Stimulated activated naive CD8-positive, alpha-beta T cell treated with anti-CD3 and anti-CD28 coated beads, Interleukin-15, Interleukin-2, amounts not matched to agents 100 ng/mL and 50 ng/mL, for 24 hours (primary cell): ENCODE measurements at regions not wholly inside any gene's neighbourhood (a gene's known extent, or its start where the extent isn't known, plus 50 kb on each side); places are given as distances from the start of the nearest gene placed in this dataset.

Experiments used
- H3K27ac Mint-ChIP-seq: one replicate; pipeline ENCODE4 v1.8.0; 2021; ENCODE audit warnings: mild to moderate bottlenecking, mixed read lengths
- H3K27me3 Mint-ChIP-seq: one replicate; pipeline ENCODE4 v1.8.0; 2021; ENCODE audit warnings: mixed read lengths
- H3K36me3 Mint-ChIP-seq: one replicate; pipeline ENCODE4 v1.8.0; 2021; ENCODE audit warnings: low read depth, mixed read lengths
- H3K4me1 Mint-ChIP-seq: one replicate; pipeline ENCODE4 v1.8.0; 2021; ENCODE audit warnings: low read depth, mixed read lengths
- H3K4me3 Mint-ChIP-seq: one replicate; pipeline ENCODE4 v1.8.0; 2021; ENCODE audit warnings: mild to moderate bottlenecking, mixed read lengths
- H3K9me3 Mint-ChIP-seq: one replicate; pipeline ENCODE4 v1.8.0; 2021; ENCODE audit warnings: mixed read lengths

- Mint-ChIP-seq H3K27me3 (no peaks in the 10 kb centered on the region), H3K27ac (no peak overlapping the region), H3K9me3 (no peaks in the 10 kb centered on the region), H3K4me3 (no peak overlapping the region), H3K4me1 (no peaks in the 10 kb centered on the region), H3K36me3 (no peaks in the 10 kb centered on the region)
These were observed 804.2 kb upstream of the SLITRK1 start for GRCh38 chr13:84686458-84686857.

GRCh38 chr13:84684804-84685203 lies 802.5 kb upstream of the SLITRK1 start:
- Mint-ChIP-seq H3K27me3 (no peaks in the 10 kb centered on the region), H3K36me3 (no peaks in the 10 kb centered on the region), H3K9me3 (no peaks in the 10 kb centered on the region), H3K4me1 (no peaks in the 10 kb centered on the region), H3K4me3 (no peak overlapping the region), H3K27ac (no peak overlapping the region)

GRCh38 chr13:84684048-84684662 lies 801.9 kb upstream of the SLITRK1 start:
- Mint-ChIP-seq H3K4me3 (no peak overlapping the region), H3K4me1 (no peaks in the 10 kb centered on the region), H3K36me3 (no peaks in the 10 kb centered on the region), H3K27me3 (no peaks in the 10 kb centered on the region), H3K9me3 (peaks cover 3% of the 10 kb centered on the region), H3K27ac (no peak overlapping the region)

GRCh38 chr13:84683448-84683847 lies 801.2 kb upstream of the SLITRK1 start:
- H3K27ac Mint-ChIP-seq, result no peak overlapping the region
- no peak overlapping the region for H3K4me3 Mint-ChIP-seq
- no peaks in the 10 kb centered on the region for H3K4me1 Mint-ChIP-seq
- no peaks in the 10 kb centered on the region for H3K36me3 Mint-ChIP-seq
- peaks cover 3% of the 10 kb centered on the region for H3K9me3 Mint-ChIP-seq
- no peaks in the 10 kb centered on the region for H3K27me3 Mint-ChIP-seq

- Mint-ChIP-seq H3K27ac (no peak overlapping the region), H3K27me3 (no peaks in the 10 kb centered on the region)
These were observed 795.6 kb upstream of the SLITRK1 start for GRCh38 chr13:84677836-84678235.

GRCh38 chr13:84672616-84673015 lies 790.3 kb upstream of the SLITRK1 start:
- no peaks in the 10 kb centered on the region for H3K9me3 Mint-ChIP-seq
- H3K27ac Mint-ChIP-seq, result no peak overlapping the region
- no peaks in the 10 kb centered on the region for H3K36me3 Mint-ChIP-seq
- H3K27me3 Mint-ChIP-seq, result no peaks in the 10 kb centered on the region
- H3K4me1 Mint-ChIP-seq, result no peaks in the 10 kb centered on the region
- no peak overlapping the region for H3K4me3 Mint-ChIP-seq

More at GRCh38 chr13:84677836-84678235, 795.6 kb upstream of the SLITRK1 start:
- no peaks in the 10 kb centered on the region for H3K36me3 Mint-ChIP-seq
- H3K4me1 Mint-ChIP-seq, result no peaks in the 10 kb centered on the region
- H3K9me3 Mint-ChIP-seq, result peaks cover 3% of the 10 kb centered on the region
- no peak overlapping the region for H3K4me3 Mint-ChIP-seq

- no peak overlapping the region for H3K27ac Mint-ChIP-seq
- H3K9me3 Mint-ChIP-seq, result no peaks in the 10 kb centered on the region
- H3K4me3 Mint-ChIP-seq, result no peak overlapping the region
- H3K36me3 Mint-ChIP-seq, result no peaks in the 10 kb centered on the region
- H3K27me3 Mint-ChIP-seq, result no peaks in the 10 kb centered on the region
- H3K4me1 Mint-ChIP-seq, result no peaks in the 10 kb centered on the region
These were observed 788.0 kb upstream of the SLITRK1 start for GRCh38 chr13:84670245-84670644.

GRCh38 chr13:84668637-84669036 lies 786.4 kb upstream of the SLITRK1 start:
- Mint-ChIP-seq H3K9me3 (peaks cover 4% of the 10 kb centered on the region), H3K27ac (no peak overlapping the region), H3K4me3 (no peak overlapping the region), H3K36me3 (no peaks in the 10 kb centered on the region), H3K4me1 (no peaks in the 10 kb centered on the region), H3K27me3 (no peaks in the 10 kb centered on the region)

- Mint-ChIP-seq H3K27ac (no peak overlapping the region), H3K36me3 (no peaks in the 10 kb centered on the region), H3K4me1 (no peaks in the 10 kb centered on the region), H3K27me3 (no peaks in the 10 kb centered on the region), H3K4me3 (no peak overlapping the region), H3K9me3 (peaks cover 4% of the 10 kb centered on the region)
These were observed 780.2 kb upstream of the SLITRK1 start for GRCh38 chr13:84662491-84662890.

- Mint-ChIP-seq H3K4me3 (no peak overlapping the region), H3K27me3 (no peaks in the 10 kb centered on the region), H3K4me1 (no peaks in the 10 kb centered on the region), H3K36me3 (no peaks in the 10 kb centered on the region), H3K27ac (no peak overlapping the region), H3K9me3 (peaks cover 4% of the 10 kb centered on the region)
These were observed 779.4 kb upstream of the SLITRK1 start for GRCh38 chr13:84661718-84662117.

GRCh38 chr13:84659359-84659661 lies 777.0 kb upstream of the SLITRK1 start:
- Mint-ChIP-seq H3K4me1 (no peaks in the 10 kb centered on the region), H3K9me3 (no peaks in the 10 kb centered on the region), H3K27me3 (no peaks in the 10 kb centered on the region), H3K36me3 (no peaks in the 10 kb centered on the region), H3K4me3 (no peak overlapping the region), H3K27ac (no peak overlapping the region)

- no peaks in the 10 kb centered on the region for H3K9me3 Mint-ChIP-seq
- no peaks in the 10 kb centered on the region for H3K27me3 Mint-ChIP-seq
- H3K27ac Mint-ChIP-seq, result no peak overlapping the region
- H3K36me3 Mint-ChIP-seq, result no peaks in the 10 kb centered on the region
- H3K4me3 Mint-ChIP-seq, result no peak overlapping the region
- H3K4me1 Mint-ChIP-seq, result no peaks in the 10 kb centered on the region
These were observed 776.5 kb upstream of the SLITRK1 start for GRCh38 chr13:84658491-84659358.

GRCh38 chr13:84655677-84656076 lies 773.4 kb upstream of the SLITRK1 start:
- Mint-ChIP-seq H3K9me3 (no peaks in the 10 kb centered on the region), H3K36me3 (no peaks in the 10 kb centered on the region), H3K4me1 (no peaks in the 10 kb centered on the region), H3K4me3 (no peak overlapping the region), H3K27ac (no peak overlapping the region), H3K27me3 (no peaks in the 10 kb centered on the region)

- Mint-ChIP-seq H3K4me3 (no peak overlapping the region), H3K27ac (no peak overlapping the region), H3K9me3 (no peaks in the 10 kb centered on the region), H3K4me1 (no peaks in the 10 kb centered on the region), H3K36me3 (no peaks in the 10 kb centered on the region), H3K27me3 (no peaks in the 10 kb centered on the region)
These were observed 772.5 kb upstream of the SLITRK1 start for GRCh38 chr13:84654654-84655275.

GRCh38 chr13:84653915-84654534 lies 771.8 kb upstream of the SLITRK1 start:
- Mint-ChIP-seq H3K9me3 (no peaks in the 10 kb centered on the region), H3K27ac (no peak overlapping the region), H3K27me3 (no peaks in the 10 kb centered on the region), H3K4me1 (no peaks in the 10 kb centered on the region), H3K36me3 (no peaks in the 10 kb centered on the region), H3K4me3 (no peak overlapping the region)
